HUES48 (cell line): ENCODE measurements at regions not wholly inside any gene's neighbourhood (a gene's known extent, or its start where the extent isn't known, plus 50 kb on each side); places are given as distances from the start of the nearest gene placed in this dataset.

Experiments used
- H3K27ac ChIP-seq: one replicate; pipeline ENCODE4 v1.7.0; 2013; ENCODE audit warnings: low read depth, low read length, inconsistent platforms
- H3K27me3 ChIP-seq: 2 replicates; pipeline ENCODE4 v1.6.1; 2013; ENCODE audit warnings: mild to moderate bottlenecking, low read length; ENCODE audit not compliant: control insufficient read depth, insufficient read depth
- H3K36me3 ChIP-seq: 2 replicates; pipeline ENCODE4 v1.6.1; 2013; ENCODE audit warnings: low read length; ENCODE audit not compliant: control insufficient read depth, insufficient read depth
- H3K4me1 ChIP-seq: 2 replicates; pipeline ENCODE4 v1.6.1; 2013; ENCODE audit warnings: mild to moderate bottlenecking, low read length; ENCODE audit not compliant: control insufficient read depth, insufficient read depth
- H3K4me3 ChIP-seq: 2 replicates; pipeline ENCODE4 v1.5.1; 2013; ENCODE audit warnings: mild to moderate bottlenecking, low read depth, low read length
- H3K9ac ChIP-seq: 2 replicates; pipeline ENCODE4 v1.6.1; 2013; ENCODE audit warnings: mild to moderate bottlenecking, low read depth, low read length, moderate library complexity
- H3K9me3 ChIP-seq: 2 replicates; pipeline ENCODE4 v1.6.1; 2013; ENCODE audit warnings: low read length; ENCODE audit not compliant: control insufficient read depth, insufficient read depth

DNA sequence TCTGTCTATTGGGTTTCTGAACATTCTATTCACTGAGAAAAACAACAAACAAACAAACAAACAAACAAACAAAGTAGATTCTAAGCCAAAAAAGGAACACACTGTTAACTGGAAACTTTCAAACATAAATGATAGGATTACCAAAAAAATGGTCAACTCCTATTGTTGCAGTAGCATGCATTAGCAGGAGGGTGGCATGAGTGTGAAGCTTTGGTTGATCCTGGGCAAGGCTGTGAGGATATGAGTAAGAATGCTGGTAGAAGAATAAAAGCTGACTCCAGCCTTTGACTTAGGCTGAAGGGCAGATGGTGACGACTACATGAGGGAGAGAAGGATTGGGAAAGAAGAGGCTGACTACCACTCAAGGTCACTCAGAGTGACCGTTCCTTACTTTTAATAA, 810.3 kb downstream of the VGLL3 start:
- H3K9ac ChIP-seq, result no peak overlapping the region
- H3K27ac ChIP-seq, result no peak overlapping the region

GRCh38 chr3:86178095-86178494, 812.9 kb downstream of the VGLL3 start:
- H3K4me3 ChIP-seq, result no peak overlapping the region
- no peaks in the 10 kb centered on the region for H3K36me3 ChIP-seq
- no peaks in the 10 kb centered on the region for H3K9me3 ChIP-seq
- H3K9ac ChIP-seq, result no peak overlapping the region
- H3K27ac ChIP-seq, result no peak overlapping the region
- H3K4me1 ChIP-seq, result peaks cover 53% of the 10 kb centered on the region
- no peaks in the 10 kb centered on the region for H3K27me3 ChIP-seq

More for the DNA sequence above, 810.3 kb downstream of the VGLL3 start:
- H3K36me3 ChIP-seq, result no peaks in the 10 kb centered on the region
- H3K4me3 ChIP-seq, result no peak overlapping the region
- peaks cover 30% of the 10 kb centered on the region for H3K4me1 ChIP-seq
- H3K9me3 ChIP-seq, result no peaks in the 10 kb centered on the region
- no peaks in the 10 kb centered on the region for H3K27me3 ChIP-seq

- Histone ChIP-seq H3K9me3 (no peaks in the 10 kb centered on the region), H3K27ac (peak overlapping the region; percentile 84), H3K4me3 (no peak overlapping the region), H3K27me3 (no peaks in the 10 kb centered on the region), H3K9ac (no peak overlapping the region), H3K4me1 (peaks cover 53% of the 10 kb centered on the region), H3K36me3 (no peaks in the 10 kb centered on the region)
These were observed 814.5 kb downstream of the VGLL3 start for GRCh38 chr3:86176445-86176784.

- Histone ChIP-seq H3K36me3 (no peaks in the 10 kb centered on the region), H3K9me3 (no peaks in the 10 kb centered on the region), H3K4me3 (0 out of 2 replicates have a peak overlapping the region, but pooled peaks have one; percentile 10), H3K9ac (peak overlapping the region; percentile 53; the same call in 1 of the 2 replicates), H3K4me1 (peaks cover 53% of the 10 kb centered on the region), H3K27ac (peak overlapping the region; percentile 84), H3K27me3 (no peaks in the 10 kb centered on the region)
These were observed 815.1 kb downstream of the VGLL3 start for GRCh38 chr3:86175593-86176444.

- Histone ChIP-seq H3K27me3 (no peaks in the 10 kb centered on the region), H3K36me3 (no peaks in the 10 kb centered on the region), H3K4me3 (no peak overlapping the region), H3K4me1 (peaks cover 50% of the 10 kb centered on the region), H3K9ac (peak overlapping the region; percentile 53; the same call in 1 of the 2 replicates), H3K27ac (peak overlapping the region; percentile 84), H3K9me3 (no peaks in the 10 kb centered on the region)
These were observed 815.9 kb downstream of the VGLL3 start for GRCh38 chr3:86175051-86175536.

GRCh38 chr3:86173401-86173800, 817.5 kb downstream of the VGLL3 start:
- peaks cover 39% of the 10 kb centered on the region for H3K4me1 ChIP-seq
- H3K36me3 ChIP-seq, result no peaks in the 10 kb centered on the region
- no peak overlapping the region for H3K27ac ChIP-seq
- no peaks in the 10 kb centered on the region for H3K9me3 ChIP-seq
- no peak overlapping the region for H3K4me3 ChIP-seq
- H3K9ac ChIP-seq, result no peak overlapping the region
- H3K27me3 ChIP-seq, result no peaks in the 10 kb centered on the region

GRCh38 chr3:86168512-86168911, 822.4 kb downstream of the VGLL3 start:
- no peak overlapping the region for H3K27ac ChIP-seq
- H3K4me3 ChIP-seq, result no peak overlapping the region
- H3K27me3 ChIP-seq, result no peaks in the 10 kb centered on the region
- H3K36me3 ChIP-seq, result no peaks in the 10 kb centered on the region
- peaks cover 10% of the 10 kb centered on the region for H3K4me1 ChIP-seq
- H3K9me3 ChIP-seq, result no peaks in the 10 kb centered on the region
- no peak overlapping the region for H3K9ac ChIP-seq

DNA sequence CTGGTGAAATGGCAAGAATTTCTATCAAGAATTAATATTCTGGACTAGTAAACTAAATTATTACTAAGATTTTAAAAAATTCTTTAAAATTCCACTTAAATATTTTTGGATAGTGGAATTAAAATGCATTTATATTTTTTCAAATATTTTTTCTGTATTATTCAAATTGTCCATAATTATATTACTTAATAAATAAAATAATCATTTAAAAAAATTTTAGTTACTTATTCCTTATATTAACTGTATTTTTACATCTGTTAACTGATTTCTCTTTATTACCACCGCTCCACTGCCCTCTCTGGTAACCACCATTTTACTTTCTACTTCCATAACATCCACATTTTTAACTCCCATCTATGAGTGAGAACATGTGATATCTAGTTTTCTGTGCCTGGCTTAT, 828.4 kb downstream of the VGLL3 start:
- Histone ChIP-seq H3K4me3 (no peak overlapping the region), H3K4me1 (peaks cover 8% of the 10 kb centered on the region; the same call in 1 of the 2 replicates), H3K9me3 (no peaks in the 10 kb centered on the region), H3K27me3 (no peaks in the 10 kb centered on the region), H3K9ac (no peak overlapping the region), H3K27ac (no peak overlapping the region), H3K36me3 (no peaks in the 10 kb centered on the region)

GRCh38 chr3:86161493-86161892, 829.5 kb downstream of the VGLL3 start:
- peaks cover 8% of the 10 kb centered on the region; the same call in 1 of the 2 replicates for H3K4me1 ChIP-seq

GRCh38 chr3:86152620-86153019, 838.3 kb downstream of the VGLL3 start:
- no peak overlapping the region for H3K4me3 ChIP-seq
- H3K27ac ChIP-seq, result no peak overlapping the region
- H3K9ac ChIP-seq, result no peak overlapping the region
- H3K36me3 ChIP-seq, result no peaks in the 10 kb centered on the region
- no peaks in the 10 kb centered on the region for H3K4me1 ChIP-seq
- no peaks in the 10 kb centered on the region for H3K27me3 ChIP-seq
- H3K9me3 ChIP-seq, result no peaks in the 10 kb centered on the region

More at GRCh38 chr3:86161493-86161892, 829.5 kb downstream of the VGLL3 start:
- H3K9me3 ChIP-seq, result no peaks in the 10 kb centered on the region
- H3K4me3 ChIP-seq, result no peak overlapping the region
- H3K27me3 ChIP-seq, result no peaks in the 10 kb centered on the region
- no peak overlapping the region for H3K9ac ChIP-seq
- H3K36me3 ChIP-seq, result no peaks in the 10 kb centered on the region
- no peak overlapping the region for H3K27ac ChIP-seq

GRCh38 chr3:86149054-86149453, 841.9 kb downstream of the VGLL3 start:
- Histone ChIP-seq H3K27ac (no peak overlapping the region), H3K9ac (no peak overlapping the region), H3K4me3 (no peak overlapping the region), H3K27me3 (no peaks in the 10 kb centered on the region), H3K36me3 (no peaks in the 10 kb centered on the region), H3K9me3 (no peaks in the 10 kb centered on the region), H3K4me1 (no peaks in the 10 kb centered on the region)
